Hepatocyte (in vitro differentiated cells): ENCODE measurements at regions not wholly inside any gene's neighbourhood (a gene's known extent, or its start where the extent isn't known, plus 50 kb on each side); places are given as distances from the start of the nearest gene placed in this dataset.

Experiments
- DNase-seq: peaks from one replicate; pipeline ENCODE4 v3.0.0-alpha.2; 2016; ENCODE audit warnings: low spot score
- H2AFZ ChIP-seq: fragments of 200-600 bp; sonication (generic); 2 replicates; pipeline ENCODE4 v1.6.0; 2016; ENCODE audit warnings: antibody characterized with exemption, mild to moderate bottlenecking
- H3K27ac ChIP-seq: fragments of 200-600 bp; sonication (generic); 2 replicates; pipeline ENCODE4 v1.5.1; 2016; ENCODE audit warnings: mild to moderate bottlenecking
- H3K27me3 ChIP-seq: fragments of 200-600 bp; sonication (generic); 2 replicates; pipeline ENCODE4 v1.6.1; 2016
- H3K36me3 ChIP-seq: fragments of 200-600 bp; sonication (generic); replicated peaks from 2 replicates; pipeline ENCODE4 v1.5.1; 2016; ENCODE audit warnings: low read depth; ENCODE audit not compliant: insufficient read depth
- H3K4me1 ChIP-seq: fragments of 200-600 bp; sonication (generic); 2 replicates; pipeline ENCODE4 v1.5.1; 2016; ENCODE audit warnings: mild to moderate bottlenecking, moderate library complexity; ENCODE audit not compliant: insufficient read depth
- H3K4me2 ChIP-seq: fragments of 200-600 bp; sonication (generic); 2 replicates; pipeline ENCODE4 v1.6.0; 2016
- H3K4me3 ChIP-seq: fragments of 200-600 bp; sonication (generic); 2 replicates; pipeline ENCODE4 v1.5.1; 2016; ENCODE audit warnings: mild to moderate bottlenecking
- H3K79me2 ChIP-seq: fragments of 200-600 bp; sonication (generic); 2 replicates; pipeline ENCODE4 v1.6.0; 2017; ENCODE audit warnings: mild to moderate bottlenecking
- H3K9me2 ChIP-seq: fragments of 200-600 bp; sonication (generic); replicated peaks from 2 replicates; pipeline ENCODE4 v1.6.0; 2017; ENCODE audit warnings: mild to moderate bottlenecking; ENCODE audit not compliant: insufficient read depth
- H3K9me3 ChIP-seq: fragments of 200-600 bp; sonication (generic); 2 replicates; pipeline ENCODE4 v1.5.1; 2016; ENCODE audit warnings: low read depth, mild to moderate bottlenecking
- H4K20me1 ChIP-seq: fragments of 200-600 bp; sonication (generic); 2 replicates; pipeline ENCODE4 v1.6.0; 2016; ENCODE audit warnings: mild to moderate bottlenecking; ENCODE audit not compliant: insufficient read depth, poor library complexity, severe bottlenecking
- EZH2 ChIP-seq: fragments of 200-600 bp; sonication (generic); IDR thresholded peaks from 2 replicates; pipeline ENCODE4 v1.6.1; 2016; ENCODE audit warnings: antibody characterized with exemption, mild to moderate bottlenecking, borderline replicate concordance
- EZH2phosphoT487 ChIP-seq: fragments of 200-600 bp; sonication (generic); IDR thresholded peaks from one replicate; pipeline ENCODE4 v1.6.1; 2018; ENCODE audit warnings: antibody characterized with exemption, mild to moderate bottlenecking, low read depth, moderate library complexity; ENCODE audit not compliant: unreplicated experiment, severe bottlenecking
- WGBS: methylation state at CpG from one replicate; pipeline ENCODE4 v1.1.6; 2016; ENCODE audit warnings: low lambda C conversion rate; ENCODE audit errors: missing lambda C conversion rate; 5-methylcytosine and 5-hydroxymethylcytosine counted together
- TF ChIP-seq, protein P1 (sequence below): fragments of 200-600 bp; sonication (generic); IDR thresholded peaks from 2 replicates; pipeline ENCODE4 v1.5.1; 2016; ENCODE audit warnings: antibody characterized with exemption, mild to moderate bottlenecking; ENCODE audit not compliant: poor library complexity

DNA sequence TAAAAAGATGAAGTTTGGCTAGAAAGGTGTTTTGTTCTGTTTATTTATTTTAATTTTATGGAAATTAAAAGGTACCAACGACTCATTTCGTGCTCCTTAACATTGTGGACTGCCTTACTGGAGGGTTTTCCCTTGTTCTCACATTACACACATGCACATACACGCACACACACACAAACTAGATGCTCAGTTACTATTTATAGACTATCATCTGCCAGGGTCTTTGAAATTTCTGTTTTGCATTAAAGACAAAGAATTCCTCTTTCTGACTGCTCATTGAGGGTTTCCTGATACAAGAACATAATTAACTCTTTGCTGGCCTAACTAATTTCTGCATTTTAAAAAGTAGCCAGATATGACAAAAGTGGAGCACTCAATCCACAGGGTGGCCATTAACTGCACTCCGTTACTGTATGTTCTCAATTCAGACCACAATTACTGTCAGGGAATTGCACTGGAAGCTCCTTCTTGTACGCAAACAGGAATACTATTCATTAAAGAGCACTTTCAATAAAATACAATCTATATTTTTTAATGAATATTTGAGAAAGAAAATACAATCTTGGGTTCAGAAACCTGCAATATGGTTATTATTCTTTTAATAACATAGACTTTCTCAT, 366.9 kb upstream of the GALNT5 start:
- 67% methylated on average over 5 of the region's 5 CpGs for WGBS
- no peak overlapping the region for H2AFZ ChIP-seq
- TF ChIP-seq, protein P1, sequence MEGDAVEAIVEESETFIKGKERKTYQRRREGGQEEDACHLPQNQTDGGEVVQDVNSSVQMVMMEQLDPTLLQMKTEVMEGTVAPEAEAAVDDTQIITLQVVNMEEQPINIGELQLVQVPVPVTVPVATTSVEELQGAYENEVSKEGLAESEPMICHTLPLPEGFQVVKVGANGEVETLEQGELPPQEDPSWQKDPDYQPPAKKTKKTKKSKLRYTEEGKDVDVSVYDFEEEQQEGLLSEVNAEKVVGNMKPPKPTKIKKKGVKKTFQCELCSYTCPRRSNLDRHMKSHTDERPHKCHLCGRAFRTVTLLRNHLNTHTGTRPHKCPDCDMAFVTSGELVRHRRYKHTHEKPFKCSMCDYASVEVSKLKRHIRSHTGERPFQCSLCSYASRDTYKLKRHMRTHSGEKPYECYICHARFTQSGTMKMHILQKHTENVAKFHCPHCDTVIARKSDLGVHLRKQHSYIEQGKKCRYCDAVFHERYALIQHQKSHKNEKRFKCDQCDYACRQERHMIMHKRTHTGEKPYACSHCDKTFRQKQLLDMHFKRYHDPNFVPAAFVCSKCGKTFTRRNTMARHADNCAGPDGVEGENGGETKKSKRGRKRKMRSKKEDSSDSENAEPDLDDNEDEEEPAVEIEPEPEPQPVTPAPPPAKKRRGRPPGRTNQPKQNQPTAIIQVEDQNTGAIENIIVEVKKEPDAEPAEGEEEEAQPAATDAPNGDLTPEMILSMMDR = no peak
- TF ChIP-seq EZH2 (no peak), EZH2phosphoT487 (no peak)
- H3K4me2 ChIP-seq = no peak overlapping the region
- H3K27me3 ChIP-seq = no peaks in the 10 kb centered on the region
- H3K9me3 ChIP-seq = no peaks in the 10 kb centered on the region
- DNase-seq = peak; percentile 10
- H3K79me2 ChIP-seq = no peaks in the 10 kb centered on the region
- H3K4me3 ChIP-seq = no peak overlapping the region
- no peaks in the 10 kb centered on the region for H3K9me2 ChIP-seq
- peaks cover 3% of the 10 kb centered on the region for H3K4me1 ChIP-seq
- H4K20me1 ChIP-seq = no peaks in the 10 kb centered on the region
- H3K36me3 ChIP-seq = no peaks in the 10 kb centered on the region
- H3K27ac ChIP-seq = no peak overlapping the region

DNA sequence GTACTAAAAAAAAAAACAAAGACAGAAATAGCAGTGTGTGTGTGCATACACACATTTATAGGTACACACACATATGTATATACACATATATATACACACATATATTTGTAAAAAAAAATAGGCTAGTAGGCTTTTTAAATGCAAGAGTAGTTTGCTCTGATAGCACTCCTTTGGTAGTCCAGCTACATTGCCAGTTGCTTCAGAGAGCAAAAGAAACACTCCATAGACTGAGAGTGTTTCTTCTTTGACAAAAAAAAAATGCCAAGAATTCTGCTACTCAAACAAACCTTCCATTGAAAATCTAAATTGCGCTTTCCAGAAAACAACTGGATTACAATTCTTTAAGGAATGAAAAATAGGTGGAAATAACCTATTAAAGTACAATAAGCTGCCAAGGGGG, 365.9 kb upstream of the GALNT5 start:
- 50% methylated on average over 1 of the region's 1 CpG for WGBS
- no peak for DNase-seq
- no peak overlapping the region for H2AFZ ChIP-seq
- H3K79me2 ChIP-seq = no peaks in the 10 kb centered on the region
- no peak overlapping the region for H3K4me2 ChIP-seq
- H4K20me1 ChIP-seq = no peaks in the 10 kb centered on the region
- H3K27me3 ChIP-seq = no peaks in the 10 kb centered on the region
- TF ChIP-seq EZH2phosphoT487 (no peak), EZH2 (no peak)
- TF ChIP-seq, protein P1 = no peak
- H3K36me3 ChIP-seq = no peaks in the 10 kb centered on the region
- H3K9me3 ChIP-seq = no peaks in the 10 kb centered on the region
- H3K4me3 ChIP-seq = no peak overlapping the region
- H3K4me1 ChIP-seq = peaks cover 3% of the 10 kb centered on the region
- H3K9me2 ChIP-seq = no peaks in the 10 kb centered on the region
- H3K27ac ChIP-seq = peak overlapping the region; percentile 38

DNA sequence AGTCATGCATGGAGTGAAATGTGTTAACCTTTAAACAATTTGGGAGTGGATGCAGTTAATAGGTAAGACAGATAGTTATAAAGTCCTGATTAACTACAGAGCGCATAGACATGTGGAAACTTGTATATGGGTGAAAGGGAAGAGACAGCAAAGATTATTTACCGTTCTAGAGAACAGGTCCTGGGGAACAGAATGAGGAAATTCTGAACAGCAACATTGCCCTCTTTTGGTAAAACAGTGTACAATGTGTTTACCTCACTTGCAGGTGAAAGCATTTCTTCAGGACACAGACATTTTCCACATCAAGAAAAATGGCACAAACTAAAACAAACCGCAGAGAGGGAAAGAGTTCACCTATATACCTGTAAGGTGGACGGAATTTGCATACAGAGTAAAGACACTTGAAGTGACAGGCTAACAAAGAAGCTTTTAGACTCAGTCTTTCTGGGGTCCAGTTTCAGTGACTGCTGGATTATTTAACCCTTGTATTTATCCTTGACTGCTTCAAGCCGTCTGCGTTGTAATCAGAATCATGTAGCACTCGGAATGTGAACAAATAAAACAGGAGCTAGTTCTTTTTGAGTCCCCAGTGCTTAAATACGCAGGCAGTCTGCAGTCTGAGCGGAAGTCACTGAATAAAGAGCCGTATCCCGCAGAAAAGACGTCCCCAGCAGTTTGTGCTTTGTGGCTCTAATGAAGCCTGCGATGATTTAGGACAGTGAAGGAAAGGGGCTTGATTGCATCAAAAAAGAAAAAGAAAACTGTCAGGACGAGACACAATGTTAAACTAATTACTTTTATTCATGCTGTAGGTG, 364.8 kb upstream of the GALNT5 start:
- Histone ChIP-seq H2AFZ (peak overlapping the region; percentile 85), H3K4me2 (peak overlapping the region; percentile 84), H3K9me2 (no peaks in the 10 kb centered on the region), H3K4me3 (peak overlapping the region; percentile 22), H4K20me1 (no peaks in the 10 kb centered on the region), H3K27me3 (no peaks in the 10 kb centered on the region), H3K36me3 (no peaks in the 10 kb centered on the region), H3K4me1 (peaks cover 3% of the 10 kb centered on the region), H3K9me3 (no peaks in the 10 kb centered on the region), H3K79me2 (no peaks in the 10 kb centered on the region), H3K27ac (peak overlapping the region; percentile 54)
- TF ChIP-seq, protein P1 = peak; percentile 80
- TF ChIP-seq EZH2 = no peak
- 5% methylated on average over 14 of the region's 14 CpGs for WGBS
- peak; percentile 69 for DNase-seq
